Loucy (cell line): ENCODE measurements at regions not wholly inside any gene's neighbourhood (a gene's known extent, or its start where the extent isn't known, plus 50 kb on each side); places are given as distances from the start of the nearest gene placed in this dataset.
A peak's percentile ranks its signal among the peaks of the same experiment; 100 is the strongest.

Experiments used
- H2AFZ ChIP-seq: fragments of 200-600 bp; sonication (generic); 2 replicates; pipeline ENCODE4 v1.6.0; 2016; ENCODE audit warnings: antibody characterized with exemption, mild to moderate bottlenecking, low read length, moderate library complexity
- H3F3A ChIP-seq: fragments of 200-600 bp; 2 replicates; pipeline ENCODE4 v1.6.0; 2016; ENCODE audit warnings: antibody characterized with exemption, low read depth, mild to moderate bottlenecking
- H3K27me3 ChIP-seq: fragments of 200-600 bp; sonication (generic); 2 replicates; pipeline ENCODE4 v1.6.1; 2014; ENCODE audit warnings: low read length, mild to moderate bottlenecking; ENCODE audit not compliant: insufficient read depth, poor library complexity, severe bottlenecking
- H3K36me3 ChIP-seq: fragments of 200-600 bp; sonication (generic); 2 replicates; pipeline ENCODE4 v1.6.1; 2016; ENCODE audit warnings: low read length; ENCODE audit not compliant: insufficient read depth
- H3K4me1 ChIP-seq: fragments of 200-600 bp; sonication (generic); 2 replicates; pipeline ENCODE4 v1.5.1; 2014; ENCODE audit warnings: low read length, mild to moderate bottlenecking; ENCODE audit not compliant: insufficient read depth, poor library complexity, severe bottlenecking
- H3K4me2 ChIP-seq: fragments of 200-600 bp; sonication (generic); 2 replicates; pipeline ENCODE4 v1.6.0; 2014; ENCODE audit warnings: antibody characterized with exemption, low read length, low read depth, mild to moderate bottlenecking; ENCODE audit not compliant: poor library complexity, severe bottlenecking
- H3K4me3 ChIP-seq: fragments of 200-600 bp; sonication (generic); 2 replicates; pipeline ENCODE4 v1.5.1; 2014; ENCODE audit warnings: low read length, mild to moderate bottlenecking, mixed read lengths; ENCODE audit not compliant: poor library complexity, severe bottlenecking
- H3K79me2 ChIP-seq: fragments of 200-600 bp; sonication (generic); 2 replicates; pipeline ENCODE4 v1.6.1; 2014; ENCODE audit warnings: low read length; ENCODE audit not compliant: insufficient read depth
- H3K9ac ChIP-seq: fragments of 200-600 bp; sonication (generic); 2 replicates; pipeline ENCODE4 v1.6.0; 2014; ENCODE audit warnings: mild to moderate bottlenecking, low read depth, low read length, moderate library complexity; ENCODE audit not compliant: poor library complexity, severe bottlenecking
- H3K9me2 ChIP-seq: fragments of 200-600 bp; sonication (generic); replicated peaks from 2 replicates; pipeline ENCODE4 v1.6.1; 2016; ENCODE audit warnings: low read depth, low read length, mixed read lengths
- H3K9me3 ChIP-seq: fragments of 200-600 bp; sonication (generic); 2 replicates; pipeline ENCODE4 v1.6.1; 2014; ENCODE audit warnings: mild to moderate bottlenecking, antibody characterized with exemption, low read length, low read depth; ENCODE audit not compliant: insufficient read depth
- H4K20me1 ChIP-seq: fragments of 200-600 bp; sonication (generic); 2 replicates; pipeline ENCODE4 v1.6.0; 2014; ENCODE audit warnings: antibody characterized with exemption, low read length, mild to moderate bottlenecking; ENCODE audit not compliant: insufficient read depth, poor library complexity, severe bottlenecking
- CTCF ChIP-seq: fragments of 200-600 bp; sonication (generic); conservative IDR thresholded peaks from 2 replicates; pipeline ENCODE4 v1.5.1; 2014; ENCODE audit warnings: mild to moderate bottlenecking, antibody characterized with exemption, low read length
- EZH2phosphoT487 ChIP-seq: fragments of 200-600 bp; IDR thresholded peaks from 2 replicates; pipeline ENCODE4 v1.6.1; 2018; ENCODE audit warnings: antibody characterized with exemption, mild to moderate bottlenecking, moderate library complexity, borderline replicate concordance

GRCh38 chr12:92213166-92213565 is 67.5 kb upstream of the BTG1 start:
- peaks cover 6% of the 10 kb centered on the region for H3K4me1 ChIP-seq
- no peak overlapping the region for H2AFZ ChIP-seq
- H3K4me3 ChIP-seq, result no peak overlapping the region
- H3F3A ChIP-seq, result no peaks in the 10 kb centered on the region
- no peak overlapping the region for H3K4me2 ChIP-seq
- no peaks in the 10 kb centered on the region for H3K27me3 ChIP-seq
- TF ChIP-seq EZH2phosphoT487, result no peak
- TF ChIP-seq CTCF, result no peak
- no peaks in the 10 kb centered on the region for H4K20me1 ChIP-seq
- H3K9me3 ChIP-seq, result no peaks in the 10 kb centered on the region
- no peaks in the 10 kb centered on the region for H3K36me3 ChIP-seq
- H3K79me2 ChIP-seq, result no peaks in the 10 kb centered on the region
- H3K9ac ChIP-seq, result no peak overlapping the region
- no peaks in the 10 kb centered on the region for H3K9me2 ChIP-seq

- no peak overlapping the region for H2AFZ ChIP-seq
- H3K9me3 ChIP-seq, result no peaks in the 10 kb centered on the region
- peaks cover 6% of the 10 kb centered on the region for H3K4me1 ChIP-seq
- no peaks in the 10 kb centered on the region for H4K20me1 ChIP-seq
- H3K9ac ChIP-seq, result no peak overlapping the region
- H3K79me2 ChIP-seq, result no peaks in the 10 kb centered on the region
- TF ChIP-seq EZH2phosphoT487, result no peak
- TF ChIP-seq CTCF, result no peak
- H3F3A ChIP-seq, result no peaks in the 10 kb centered on the region
- H3K4me3 ChIP-seq, result no peak overlapping the region
- no peak overlapping the region for H3K4me2 ChIP-seq
- no peaks in the 10 kb centered on the region for H3K27me3 ChIP-seq
- no peaks in the 10 kb centered on the region for H3K36me3 ChIP-seq
- no peaks in the 10 kb centered on the region for H3K9me2 ChIP-seq
Measured at GRCh38 chr12:92210071-92210470, 64.4 kb upstream of the BTG1 start.

- H4K20me1 ChIP-seq, result no peaks in the 10 kb centered on the region
- H3K36me3 ChIP-seq, result no peaks in the 10 kb centered on the region
- no peaks in the 10 kb centered on the region for H3K27me3 ChIP-seq
- TF ChIP-seq EZH2phosphoT487, result no peak
- no peak for TF ChIP-seq CTCF
- no peaks in the 10 kb centered on the region for H3K79me2 ChIP-seq
- no peaks in the 10 kb centered on the region for H3F3A ChIP-seq
- H3K9me3 ChIP-seq, result no peaks in the 10 kb centered on the region
- H3K4me3 ChIP-seq, result no peak overlapping the region
- H3K9ac ChIP-seq, result no peak overlapping the region
- H3K4me1 ChIP-seq, result peaks cover 6% of the 10 kb centered on the region
- no peaks in the 10 kb centered on the region for H3K9me2 ChIP-seq
- H3K4me2 ChIP-seq, result peak overlapping the region; percentile 38
- no peak overlapping the region for H2AFZ ChIP-seq
Measured at GRCh38 chr12:92208613-92209121, 63.0 kb upstream of the BTG1 start.
